IMR-90 (cell line): ENCODE measurements at regions not wholly inside any gene's neighbourhood (a gene's known extent, or its start where the extent isn't known, plus 50 kb on each side); places are given as distances from the start of the nearest gene placed in this dataset.

ENCODE experiments used
- ATAC-seq: fragments of 200-7000 bp; cut with Tn5 transposase; 2 replicates; pipeline ENCODE4 v1.9.1; 2020; ENCODE audit warnings: low read depth, mild to moderate bottlenecking, moderate library complexity
- BruUV-seq: library from RNA; stranded (reverse); fragments of 400-500 nt; replicated peaks from 2 replicates; lab custom pipeline; 2021; lab: Mats Ljungman, UMichigan
- CTCF ChIA-PET: fragments of 300-600 bp; formaldehyde crosslinking; extraction: SDS; loops from one replicate; lab custom pipeline; 2021; ENCODE audit warnings: antibody characterized with exemption; lab: Yijun Ruan, JAX
- POLR2A ChIA-PET: fragments of 300-600 bp; sonication (Branson Sonifier 250); formaldehyde crosslinking; loops from one replicate; lab custom pipeline; 2022; ENCODE audit warnings: antibody characterized with exemption; ENCODE audit not compliant: unreplicated experiment; lab: Charles Lee
- DNase-seq: peaks from one replicate; pipeline ENCODE4 v3.0.0; 2013
- H2AFZ ChIP-seq: replicated peaks from 2 replicates; pipeline ENCODE3; 2013; ENCODE audit warnings: low read length, mild to moderate bottlenecking; ENCODE audit not compliant: poor library complexity
- H2AK5ac ChIP-seq: 2 replicates; pipeline ENCODE4 v1.6.1; 2013; ENCODE audit warnings: low read depth, low read length, inconsistent platforms
- H2AK9ac ChIP-seq: replicated peaks from 2 replicates; pipeline ENCODE3; 2013; ENCODE audit warnings: mild to moderate bottlenecking, low read depth, low read length, moderate library complexity; ENCODE audit not compliant: poor library complexity
- H2BK120ac ChIP-seq: 2 replicates; pipeline ENCODE4 v1.6.1; 2013; ENCODE audit warnings: low read depth, low read length, inconsistent platforms
- H2BK15ac ChIP-seq: 3 replicates; pipeline ENCODE4 v1.6.1; 2013; ENCODE audit warnings: low read depth, low read length, inconsistent platforms
- H2BK20ac ChIP-seq: 2 replicates; pipeline ENCODE4 v1.6.1; 2013; ENCODE audit warnings: low read depth, mild to moderate bottlenecking, inconsistent platforms, low read length, moderate library complexity
- H2BK5ac ChIP-seq: 2 replicates; pipeline ENCODE4 v1.6.1; 2013; ENCODE audit warnings: mild to moderate bottlenecking, low read depth, low read length, inconsistent platforms; ENCODE audit not compliant: poor library complexity, severe bottlenecking
- H3K14ac ChIP-seq: replicated peaks from 2 replicates; pipeline ENCODE4 v1.6.1; 2013; ENCODE audit warnings: low read depth, low read length, inconsistent platforms
- H3K18ac ChIP-seq: 2 replicates; pipeline ENCODE4 v1.6.1; 2013; ENCODE audit warnings: low read depth, low read length, control low read depth
- H3K23ac ChIP-seq: 2 replicates; pipeline ENCODE4 v1.6.1; 2013; ENCODE audit warnings: low read depth, low read length, inconsistent platforms
- H3K27ac ChIP-seq: 2 replicates; pipeline ENCODE4 v1.5.1; 2013; ENCODE audit warnings: mild to moderate bottlenecking, control low read depth, low read length; ENCODE audit not compliant: insufficient read depth
- H3K27me3 ChIP-seq: 2 replicates; pipeline ENCODE4 v1.6.1; 2013; ENCODE audit warnings: low read length; ENCODE audit not compliant: control insufficient read depth, insufficient read depth
- H3K36me3 ChIP-seq: 2 replicates; pipeline ENCODE4 v1.6.1; 2013; ENCODE audit warnings: low read length, mixed read lengths; ENCODE audit not compliant: control insufficient read depth, insufficient read depth
- H3K4ac ChIP-seq: 2 replicates; pipeline ENCODE4 v1.6.1; 2013; ENCODE audit warnings: low read depth, low read length, inconsistent platforms
- H3K4me1 ChIP-seq: 2 replicates; pipeline ENCODE4 v1.6.1; 2013; ENCODE audit warnings: low read length, mixed read lengths; ENCODE audit not compliant: control insufficient read depth, insufficient read depth
- H3K4me2 ChIP-seq: 2 replicates; pipeline ENCODE4 v1.6.1; 2013; ENCODE audit warnings: low read depth, mild to moderate bottlenecking, control low read depth, low read length, moderate library complexity
- H3K4me3 ChIP-seq: 2 replicates; pipeline ENCODE4 v1.5.1; 2013; ENCODE audit warnings: low read depth, mild to moderate bottlenecking, control low read depth, low read length, moderate library complexity; ENCODE audit not compliant: insufficient read depth
- H3K56ac ChIP-seq: 2 replicates; pipeline ENCODE4 v1.6.1; 2013; ENCODE audit warnings: low read length, inconsistent platforms; ENCODE audit not compliant: insufficient read depth; ENCODE audit errors: extremely low read depth
- H3K79me1 ChIP-seq, 2 experiments: 2 replicates each; pipeline ENCODE4 v1.6.1; 2013; ENCODE audit warnings: low read length in 2 of 2, inconsistent platforms in 1 of 2, low read depth in 1 of 2
- H3K9ac ChIP-seq: 2 replicates; pipeline ENCODE4 v1.6.1; 2013; ENCODE audit warnings: low read depth, low read length, control low read depth
- H3K9me1 ChIP-seq: 2 replicates; pipeline ENCODE4 v1.6.1; 2013; ENCODE audit warnings: low read length, inconsistent platforms; ENCODE audit not compliant: insufficient read depth
- H3K9me3 ChIP-seq: 2 replicates; pipeline ENCODE4 v1.6.1; 2013; ENCODE audit warnings: low read length; ENCODE audit not compliant: control insufficient read depth, insufficient read depth
- H4K20me1 ChIP-seq: 2 replicates; pipeline ENCODE4 v1.6.1; 2013; ENCODE audit warnings: low read length, inconsistent platforms; ENCODE audit not compliant: insufficient read depth
- H4K5ac ChIP-seq: 2 replicates; pipeline ENCODE4 v1.6.1; 2013; ENCODE audit warnings: mild to moderate bottlenecking, low read depth, low read length, control low read depth
- H4K8ac ChIP-seq, 2 experiments: 2 replicates each; pipeline ENCODE4 v1.6.1; 2013; ENCODE audit warnings: low read depth in 2 of 2, low read length in 2 of 2, control low read depth in 1 of 2, inconsistent platforms in 1 of 2
- H4K91ac ChIP-seq: 2 replicates; pipeline ENCODE4 v1.6.1; 2013; ENCODE audit warnings: low read depth, low read length, inconsistent platforms; ENCODE audit not compliant: insufficient read depth
- BHLHE40 ChIP-seq: fragments of 150-350 bp; IDR thresholded peaks from 2 replicates; pipeline ENCODE4 v1.6.1; 2016; ENCODE audit warnings: mild to moderate bottlenecking, low read depth, low read length
- CEBPB ChIP-seq: IDR thresholded peaks from 2 replicates; pipeline ENCODE4 v1.6.1; 2012; ENCODE audit warnings: low read depth, low read length, improper control_type of control experiment
- CHD1 ChIP-seq: IDR thresholded peaks from 2 replicates; pipeline ENCODE4 v1.6.1; 2012; ENCODE audit warnings: low read depth, low read length, improper control_type of control experiment
- CTCF ChIP-seq: conservative IDR thresholded peaks from 2 replicates; pipeline ENCODE4 v1.5.1; 2012; ENCODE audit warnings: mild to moderate bottlenecking, low read depth, low read length, improper control_type of control experiment
- FOS ChIP-seq: fragments of 150-350 bp; IDR thresholded peaks from 2 replicates; pipeline ENCODE4 v1.6.1; 2016; ENCODE audit warnings: low read depth, low read length
- MAFK ChIP-seq: IDR thresholded peaks from 2 replicates; pipeline ENCODE4 v1.6.1; 2012; ENCODE audit warnings: low read depth, low read length, improper control_type of control experiment
- MAZ ChIP-seq: IDR thresholded peaks from 2 replicates; pipeline ENCODE4 v1.6.1; 2012; ENCODE audit warnings: low read depth, mild to moderate bottlenecking, low read length, improper control_type of control experiment, moderate library complexity, borderline replicate concordance
- MXI1 ChIP-seq: IDR thresholded peaks from 2 replicates; pipeline ENCODE4 v1.6.1; 2012; ENCODE audit warnings: low read depth, mild to moderate bottlenecking, low read length, moderate library complexity, borderline replicate concordance
- NFE2L2 ChIP-seq: fragments of 150-350 bp; IDR thresholded peaks from 2 replicates; pipeline ENCODE4 v1.6.1; 2016; ENCODE audit warnings: low read depth, mild to moderate bottlenecking, low read length
- POLR2A ChIP-seq: IDR thresholded peaks from 2 replicates; pipeline ENCODE4 v1.6.1; 2012; ENCODE audit warnings: mild to moderate bottlenecking, low read depth, low read length
- RAD21 ChIP-seq: IDR thresholded peaks from 2 replicates; pipeline ENCODE4 v1.6.1; 2012; ENCODE audit warnings: low read length, improper control_type of control experiment
- RCOR1 ChIP-seq: IDR thresholded peaks from 2 replicates; pipeline ENCODE4 v1.6.1; 2012; ENCODE audit warnings: mild to moderate bottlenecking, low read length, improper control_type of control experiment; ENCODE audit not compliant: insufficient replicate concordance
- RFX5 ChIP-seq: IDR thresholded peaks from 2 replicates; pipeline ENCODE4 v1.8.0; 2012; ENCODE audit warnings: low read depth, mild to moderate bottlenecking, low read length, moderate library complexity
- SMC3 ChIP-seq: fragments of 150-350 bp; IDR thresholded peaks from 2 replicates; pipeline ENCODE4 v1.6.1; 2016; ENCODE audit warnings: low read depth, mild to moderate bottlenecking, antibody characterized with exemption, low read length, moderate library complexity
- WGBS, 2 experiments: methylation state at CpG; one replicate each; pipeline versions ENCODE4 v1.1.5 to v1.1.7; 2013; ENCODE audit warnings: missing lambda C conversion rate in 2 of 2; ENCODE audit not compliant: insufficient read length in 1 of 2; ENCODE audit errors: extremely low coverage in 2 of 2; 5-methylcytosine and 5-hydroxymethylcytosine counted together
- dilution Hi-C: fragments of 300-500 bp; cut with HindIII; formaldehyde crosslinking; loops from one replicate; pipeline ENCODE4 v1.14.3; 2018; ENCODE audit warnings: low sequenced_read_pairs; ENCODE audit not compliant: unreplicated experiment
- in situ Hi-C: fragments of 300-500 bp; cut with MboI; formaldehyde crosslinking; loops from 3 replicates; pipeline ENCODE4 v1.14.3; 2019; ENCODE audit warnings: low sequenced_read_pairs, inconsistent platforms, mixed read lengths
- intact Hi-C: fragments of 100-400 bp; cut with micrococcal nuclease; formaldehyde crosslinking; loops from 2 replicates; pipeline ENCODE4 v1.10.0; 2022
- TF ChIP-seq, protein P1 (sequence below): fragments of 150-350 bp; IDR thresholded peaks from 2 replicates; pipeline ENCODE4 v1.6.1; 2017; ENCODE audit warnings: mild to moderate bottlenecking, antibody characterized with exemption, low read length, low read depth
- TF ChIP-seq, protein P2 (sequence below): fragments of 150-350 bp; IDR thresholded peaks from 2 replicates; pipeline ENCODE4 v1.6.1; 2016; ENCODE audit warnings: low read depth, mild to moderate bottlenecking, low read length, moderate library complexity, borderline replicate concordance

GRCh38 chr7:114854369-114854768 is 67.5 kb upstream of the MDFIC start:
- Histone ChIP-seq H3K4me2 (no peak overlapping the region), H3K9me3 (no peaks in the 10 kb centered on the region), H3K4me1 (no peaks in the 10 kb centered on the region; the same call in 1 of the 2 replicates), H2AK9ac (no peak overlapping the region), H4K5ac (no peak overlapping the region), H2BK15ac (no peak overlapping the region), H3K79me1 (no peaks in the 10 kb centered on the region), H2BK20ac (no peak overlapping the region), H3K9me1 (no peaks in the 10 kb centered on the region), H3K18ac (no peak overlapping the region), H3K36me3 (no peaks in the 10 kb centered on the region), H3K27me3 (no peaks in the 10 kb centered on the region), H3K27ac (no peak overlapping the region), H2BK120ac (no peak overlapping the region), H2BK5ac (no peak overlapping the region), H3K14ac (no peak overlapping the region), H4K20me1 (no peaks in the 10 kb centered on the region), H3K4ac (no peak overlapping the region), H2AK5ac (no peak overlapping the region), H3K23ac (no peak overlapping the region), H3K4me3 (no peak overlapping the region), H4K8ac (no peak overlapping the region), H4K91ac (no peak overlapping the region), H2AFZ (no peak overlapping the region), H3K9ac (no peak overlapping the region), H3K56ac (no peak overlapping the region)
- ChIA-PET CTCF (interaction anchor here (0.7 to 1.2 kb wide), 2 partner anchors 11 to 842 kb away, joined by 4 to 6 read pairs; no protein-coding TSS in a partner anchor), POLR2A (no interaction called here)
- WGBS, 2 experiments, result no CpG with 5 or more reads among the region's 2 CpGs
- intact Hi-C loops (no loop called here), in situ Hi-C loops (loop anchor here (25.0 kb wide), 2 partner anchors 833 to 1008 kb away; no protein-coding TSS in a partner anchor), dilution Hi-C loops (no loop called here)
- DNase-seq (no peak), ATAC-seq (no peak)
- TF ChIP-seq, protein P1, sequence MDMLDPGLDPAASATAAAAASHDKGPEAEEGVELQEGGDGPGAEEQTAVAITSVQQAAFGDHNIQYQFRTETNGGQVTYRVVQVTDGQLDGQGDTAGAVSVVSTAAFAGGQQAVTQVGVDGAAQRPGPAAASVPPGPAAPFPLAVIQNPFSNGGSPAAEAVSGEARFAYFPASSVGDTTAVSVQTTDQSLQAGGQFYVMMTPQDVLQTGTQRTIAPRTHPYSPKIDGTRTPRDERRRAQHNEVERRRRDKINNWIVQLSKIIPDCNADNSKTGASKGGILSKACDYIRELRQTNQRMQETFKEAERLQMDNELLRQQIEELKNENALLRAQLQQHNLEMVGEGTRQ, result no peak
- TF ChIP-seq RAD21 (no peak), CTCF (no peak), NFE2L2 (no peak), BHLHE40 (no peak), POLR2A (no peak), RCOR1 (no peak), MAZ (no peak), RFX5 (no peak), FOS (no peak), CHD1 (no peak), MXI1 (no peak), SMC3 (no peak), CEBPB (no peak), MAFK (no peak)
- TF ChIP-seq, protein P2, sequence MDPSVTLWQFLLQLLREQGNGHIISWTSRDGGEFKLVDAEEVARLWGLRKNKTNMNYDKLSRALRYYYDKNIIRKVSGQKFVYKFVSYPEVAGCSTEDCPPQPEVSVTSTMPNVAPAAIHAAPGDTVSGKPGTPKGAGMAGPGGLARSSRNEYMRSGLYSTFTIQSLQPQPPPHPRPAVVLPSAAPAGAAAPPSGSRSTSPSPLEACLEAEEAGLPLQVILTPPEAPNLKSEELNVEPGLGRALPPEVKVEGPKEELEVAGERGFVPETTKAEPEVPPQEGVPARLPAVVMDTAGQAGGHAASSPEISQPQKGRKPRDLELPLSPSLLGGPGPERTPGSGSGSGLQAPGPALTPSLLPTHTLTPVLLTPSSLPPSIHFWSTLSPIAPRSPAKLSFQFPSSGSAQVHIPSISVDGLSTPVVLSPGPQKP, result no peak
- BruUV-seq, result no TSS peak
